Glutamatergic neuron (in vitro differentiated cells): ENCODE measurements at regions not wholly inside any gene's neighbourhood (a gene's known extent, or its start where the extent isn't known, plus 50 kb on each side); places are given as distances from the start of the nearest gene placed in this dataset.

Source experiments
- DNase-seq: peaks from one replicate; pipeline ENCODE4 v3.0.0; 2022
- H3K27ac Mint-ChIP-seq: one replicate; pipeline ENCODE4 v1.8.0; 2020; ENCODE audit warnings: mild to moderate bottlenecking, mixed read lengths, inconsistent platforms; ENCODE audit not compliant: unreplicated experiment
- H3K27me3 Mint-ChIP-seq: one replicate; pipeline ENCODE4 v1.8.0; 2020; ENCODE audit warnings: mild to moderate bottlenecking, moderate library complexity, mixed read lengths, inconsistent platforms; ENCODE audit not compliant: unreplicated experiment
- H3K36me3 Mint-ChIP-seq: one replicate; pipeline ENCODE4 v1.8.0; 2020; ENCODE audit warnings: mild to moderate bottlenecking, mixed read lengths, inconsistent platforms; ENCODE audit not compliant: unreplicated experiment
- H3K4me1 Mint-ChIP-seq: one replicate; pipeline ENCODE4 v1.8.0; 2020; ENCODE audit warnings: mild to moderate bottlenecking, low read depth, mixed read lengths, inconsistent platforms; ENCODE audit not compliant: unreplicated experiment
- H3K4me3 Mint-ChIP-seq: one replicate; pipeline ENCODE4 v1.8.0; 2020; ENCODE audit warnings: mild to moderate bottlenecking, mixed read lengths, inconsistent platforms; ENCODE audit not compliant: unreplicated experiment
- H3K9me3 Mint-ChIP-seq: one replicate; pipeline ENCODE4 v1.8.0; 2020; ENCODE audit warnings: mild to moderate bottlenecking, moderate library complexity, mixed read lengths, inconsistent platforms; ENCODE audit not compliant: unreplicated experiment
- CTCF ChIP-seq: fragments of 200-600 bp; sonication (generic); IDR thresholded peaks from one replicate; pipeline ENCODE4 v1.5.0; 2021; ENCODE audit not compliant: partially characterized antibody, unreplicated experiment

GRCh38 chr13:50323440-50324065, 308.3 kb downstream of the KCNRG start:
- no peaks in the 10 kb centered on the region for H3K27me3 Mint-ChIP-seq
- no peaks in the 10 kb centered on the region for H3K9me3 Mint-ChIP-seq
- no peak overlapping the region for H3K4me3 Mint-ChIP-seq
- H3K27ac Mint-ChIP-seq = no peak overlapping the region
- no peak for TF ChIP-seq CTCF
- no peak for DNase-seq
- no peaks in the 10 kb centered on the region for H3K4me1 Mint-ChIP-seq
- H3K36me3 Mint-ChIP-seq = peaks cover 4% of the 10 kb centered on the region

- Mint-ChIP-seq H3K4me3 (no peak overlapping the region), H3K4me1 (no peaks in the 10 kb centered on the region), H3K9me3 (no peaks in the 10 kb centered on the region), H3K36me3 (peaks cover 9% of the 10 kb centered on the region), H3K27ac (no peak overlapping the region), H3K27me3 (no peaks in the 10 kb centered on the region)
- no peak for TF ChIP-seq CTCF
- no peak for DNase-seq
Measured at GRCh38 chr13:50326271-50326670, 311.0 kb downstream of the KCNRG start.

GRCh38 chr13:50326811-50327210, 311.6 kb downstream of the KCNRG start:
- Mint-ChIP-seq H3K27ac (no peak overlapping the region), H3K4me3 (no peak overlapping the region), H3K4me1 (no peaks in the 10 kb centered on the region), H3K9me3 (no peaks in the 10 kb centered on the region), H3K27me3 (no peaks in the 10 kb centered on the region), H3K36me3 (peaks cover 9% of the 10 kb centered on the region)
- no peak for TF ChIP-seq CTCF
- no peak for DNase-seq

- H3K9me3 Mint-ChIP-seq = no peaks in the 10 kb centered on the region
- no peak for TF ChIP-seq CTCF
- no peak for DNase-seq
- no peak overlapping the region for H3K27ac Mint-ChIP-seq
- no peak overlapping the region for H3K4me3 Mint-ChIP-seq
- no peaks in the 10 kb centered on the region for H3K4me1 Mint-ChIP-seq
- peaks cover 5% of the 10 kb centered on the region for H3K36me3 Mint-ChIP-seq
- H3K27me3 Mint-ChIP-seq = peaks cover 2% of the 10 kb centered on the region
Measured at GRCh38 chr13:50334115-50334778, 319.0 kb downstream of the KCNRG start.

- Mint-ChIP-seq H3K9me3 (no peaks in the 10 kb centered on the region), H3K4me3 (no peak overlapping the region), H3K27me3 (peaks cover 2% of the 10 kb centered on the region), H3K27ac (no peak overlapping the region), H3K36me3 (no peaks in the 10 kb centered on the region), H3K4me1 (peaks cover 6% of the 10 kb centered on the region)
- TF ChIP-seq CTCF = no peak
- DNase-seq = no peak
Measured at GRCh38 chr13:50334944-50335343, 319.7 kb downstream of the KCNRG start.
